GM18505 (cell line): ENCODE measurements at regions not wholly inside any gene's neighbourhood (a gene's known extent, or its start where the extent isn't known, plus 50 kb on each side); places are given as distances from the start of the nearest gene placed in this dataset.

Source experiments
- ATAC-seq: cut with Tn5 transposase; IDR thresholded peaks from one replicate; pipeline ENCODE4 v1.9.1; 2021; ENCODE audit not compliant: unreplicated experiment
- POLR2A ChIP-seq: IDR thresholded peaks from 4 replicates; pipeline ENCODE4 v1.6.1; 2011; ENCODE audit warnings: borderline replicate concordance; ENCODE audit not compliant: insufficient read depth, insufficient read length; ENCODE audit errors: extremely low read depth

DNA sequence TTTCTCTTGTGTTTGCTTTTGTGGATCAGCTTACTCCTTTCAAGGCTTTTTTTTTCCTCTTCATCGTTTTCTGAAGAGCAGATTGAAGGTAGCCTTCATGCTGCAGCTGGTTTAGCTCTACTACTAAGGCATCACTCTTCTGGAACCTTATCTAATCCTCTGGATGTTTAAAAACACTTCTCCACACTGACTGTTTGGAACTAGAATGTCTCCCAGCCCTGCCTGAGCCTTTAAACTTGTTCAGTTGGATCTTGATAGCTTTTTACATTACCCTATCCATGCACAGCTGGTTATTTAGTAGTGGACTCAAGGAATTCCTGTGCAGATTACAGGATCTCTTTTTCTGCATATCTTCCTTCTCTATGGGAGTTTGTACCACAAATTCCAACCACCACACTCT is 108.9 kb upstream of the ASCC3 start:
- no peak for ATAC-seq
- no peak for TF ChIP-seq POLR2A

DNA sequence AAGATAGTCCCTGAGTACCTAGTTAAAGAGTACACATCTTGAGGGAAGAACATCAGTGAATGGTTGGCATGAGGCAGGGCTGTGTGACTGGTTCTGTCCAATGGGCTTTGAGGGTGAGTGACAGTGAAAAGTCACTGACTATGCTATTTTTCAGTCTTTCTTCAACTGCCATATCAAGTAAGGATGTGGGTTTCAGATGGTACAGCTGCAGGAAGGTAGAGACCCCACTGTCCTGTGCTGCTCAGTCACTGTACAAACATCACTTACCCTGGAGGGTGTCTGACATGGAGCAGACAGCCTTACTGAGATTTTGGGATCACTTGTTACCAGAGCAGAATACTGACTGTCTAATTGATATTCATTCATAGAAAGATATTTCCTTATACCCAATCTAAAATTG is 115.3 kb upstream of the ASCC3 start:
- ATAC-seq, result no peak
- TF ChIP-seq POLR2A, result no peak

DNA sequence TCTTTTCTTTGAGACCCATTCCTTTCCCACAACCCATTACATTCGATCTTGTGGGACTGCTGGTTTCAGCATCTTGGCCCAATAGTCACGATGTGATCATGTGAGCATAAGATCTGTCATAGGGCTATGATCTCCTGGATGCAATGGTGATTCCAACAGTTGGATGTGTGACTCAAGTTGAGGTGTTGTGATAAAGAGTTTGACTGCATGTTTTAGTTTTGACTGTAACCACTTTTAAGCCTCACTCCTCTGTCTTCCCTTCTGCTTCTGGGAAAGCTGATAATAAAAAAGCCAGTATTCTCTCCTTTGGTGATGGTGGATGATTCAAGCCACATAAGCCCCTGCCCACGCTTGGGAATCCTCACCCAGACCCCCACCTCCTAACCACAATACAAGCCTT is 117.0 kb upstream of the ASCC3 start:
- no peak for ATAC-seq
- TF ChIP-seq POLR2A, result no peak

DNA sequence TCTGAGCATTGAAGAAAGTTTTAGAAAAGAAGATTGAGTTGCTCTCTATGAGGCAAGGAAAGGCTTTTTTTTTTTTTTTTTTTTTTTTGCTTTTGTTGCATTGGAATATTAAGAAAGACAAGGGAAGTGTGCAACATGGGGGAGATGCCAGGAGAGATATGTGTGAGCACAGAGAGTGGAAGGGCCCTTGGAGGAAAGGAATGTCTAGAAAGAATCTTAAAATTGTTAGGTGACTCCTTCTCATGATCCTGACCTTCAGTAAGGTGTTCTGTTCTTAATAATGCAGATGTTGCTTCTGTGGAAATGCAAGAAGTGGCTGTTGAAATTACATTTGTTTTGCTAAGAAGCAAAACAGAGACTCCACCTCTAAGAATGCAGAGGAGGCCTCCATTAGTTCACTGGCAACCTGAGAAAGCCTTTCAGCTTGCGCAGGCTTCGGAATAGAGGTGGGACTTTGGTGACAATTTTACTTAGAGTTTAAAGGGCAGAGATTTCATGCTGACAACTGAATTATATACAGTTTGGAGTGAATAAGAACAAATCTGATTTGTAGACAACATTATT is 118.0 kb upstream of the ASCC3 start:
- no peak for ATAC-seq
- TF ChIP-seq POLR2A, result no peak

DNA sequence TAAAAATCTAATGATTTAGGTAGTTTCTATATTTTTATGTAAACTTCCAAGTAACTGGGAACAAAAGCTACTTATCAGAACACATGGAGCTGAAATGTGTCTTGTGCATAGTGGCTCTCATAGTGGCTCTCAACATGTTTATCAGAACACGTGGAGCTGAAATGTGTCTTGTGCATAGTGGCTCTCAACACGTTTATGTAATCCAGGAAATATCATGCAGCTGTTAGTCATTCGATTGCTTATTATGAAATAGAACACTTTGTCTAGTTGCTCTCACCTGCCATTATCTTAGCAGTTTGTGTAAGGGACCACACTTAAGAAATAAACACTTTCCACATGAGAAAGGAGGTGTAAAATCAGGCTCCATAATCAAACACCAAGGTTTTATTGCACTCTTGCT is 119.2 kb upstream of the ASCC3 start:
- TF ChIP-seq POLR2A, result no peak
- no peak for ATAC-seq

DNA sequence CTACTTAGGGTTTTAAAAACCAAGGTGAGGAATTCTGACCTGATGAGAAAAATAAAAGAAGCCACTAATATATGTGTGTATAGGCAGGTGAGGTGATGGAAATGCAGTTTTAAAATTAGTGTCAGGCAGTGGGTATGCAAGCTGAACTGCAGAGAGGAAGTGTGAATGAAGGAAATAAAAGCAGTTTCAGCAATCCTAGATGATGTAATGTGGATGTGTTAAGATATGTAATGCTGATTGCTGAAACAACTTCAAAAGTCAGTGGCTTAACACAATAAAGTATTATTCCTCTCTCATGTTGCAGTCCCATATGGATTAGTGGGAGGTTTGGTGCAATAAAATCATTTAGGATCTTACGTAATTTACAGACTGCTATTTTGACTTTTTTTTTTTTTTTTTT is 119.9 kb upstream of the ASCC3 start:
- TF ChIP-seq POLR2A, result no peak
- ATAC-seq, result no peak

DNA sequence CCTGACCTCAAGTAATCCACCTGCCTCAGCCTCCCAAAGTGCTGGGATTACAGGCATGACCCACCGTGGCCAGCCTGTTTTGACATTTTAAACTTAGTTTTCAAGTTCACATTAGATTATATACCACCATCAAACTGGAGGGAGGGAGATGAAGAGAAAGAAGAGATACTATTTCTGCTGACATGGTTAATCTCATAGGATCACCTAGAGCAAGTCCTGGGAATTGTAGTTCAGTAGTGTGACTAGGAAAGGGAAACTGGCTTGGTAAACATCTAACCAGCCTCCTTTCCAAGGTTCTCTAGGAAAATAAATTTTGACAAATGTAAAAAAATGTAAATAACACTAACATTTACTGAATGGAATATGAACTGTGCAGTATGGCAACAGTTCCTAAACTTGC is 120.5 kb upstream of the ASCC3 start:
- no peak for ATAC-seq
- TF ChIP-seq POLR2A, result no peak

DNA sequence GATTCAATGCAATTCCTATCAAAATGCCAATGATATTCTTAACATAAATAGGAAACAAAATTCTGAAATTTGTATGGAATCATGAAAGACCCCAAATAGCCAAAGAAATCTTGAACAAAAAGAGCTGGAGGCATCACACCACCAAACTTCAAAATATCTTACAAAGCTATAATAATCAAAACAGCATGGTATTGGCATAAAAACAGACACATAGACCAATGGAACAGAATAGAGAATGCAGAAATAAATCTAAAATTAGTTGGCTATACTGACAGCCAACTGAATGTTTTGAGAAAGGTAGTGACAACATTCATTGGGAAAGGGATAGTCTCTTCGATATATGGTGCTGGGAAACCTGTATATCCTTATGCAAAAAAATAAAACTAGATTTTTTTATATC is 121.9 kb upstream of the ASCC3 start:
- no peak for ATAC-seq
- no peak for TF ChIP-seq POLR2A

DNA sequence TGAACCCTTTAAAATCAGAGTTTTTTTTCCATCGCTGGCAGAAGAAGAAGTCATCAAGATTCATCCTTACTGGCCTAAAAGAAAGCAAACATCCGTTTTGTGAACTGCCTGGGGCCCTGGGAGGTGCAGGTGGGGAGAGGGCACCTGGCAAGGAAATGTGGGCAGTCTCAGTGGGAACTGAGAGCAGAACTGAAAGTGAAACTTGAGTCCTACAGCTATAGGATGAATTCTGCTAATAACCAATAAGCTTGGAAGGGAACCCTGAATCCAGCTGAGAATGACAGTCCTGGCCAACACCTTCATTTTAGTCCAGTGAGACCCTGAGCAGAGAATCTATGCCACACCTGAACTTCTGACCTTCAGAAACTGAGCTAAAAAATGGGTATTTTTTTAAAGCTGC is 130.1 kb upstream of the ASCC3 start:
- ATAC-seq, result peak; percentile 99
- TF ChIP-seq POLR2A, result no peak

DNA sequence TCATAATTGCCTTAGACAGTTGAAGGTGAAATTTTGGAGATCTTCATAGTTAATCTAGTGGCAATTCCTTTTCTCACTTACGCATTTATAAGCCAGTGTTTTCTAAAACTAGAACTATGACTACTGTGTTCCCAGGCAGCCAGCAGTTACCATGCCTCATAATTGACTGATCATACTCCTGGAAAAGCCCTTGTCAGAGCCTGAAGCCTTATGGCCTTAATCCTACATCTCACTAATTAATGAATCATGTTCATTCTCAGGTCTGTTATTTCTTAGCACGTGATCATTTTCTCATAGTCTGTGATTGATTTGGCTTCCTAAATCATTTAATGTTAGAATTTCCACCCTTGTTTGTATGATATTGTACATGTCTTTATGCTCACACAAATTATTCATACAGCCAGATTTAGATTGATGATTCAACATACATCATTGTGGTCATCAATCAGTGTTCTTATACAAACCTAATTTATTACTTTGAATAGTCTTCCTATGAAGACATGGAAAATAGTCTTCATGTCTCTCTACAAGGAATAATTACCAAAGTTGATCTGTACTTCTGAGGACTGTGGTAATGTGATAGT is 132.6 kb upstream of the ASCC3 start:
- ATAC-seq, result no peak
- TF ChIP-seq POLR2A, result no peak

DNA sequence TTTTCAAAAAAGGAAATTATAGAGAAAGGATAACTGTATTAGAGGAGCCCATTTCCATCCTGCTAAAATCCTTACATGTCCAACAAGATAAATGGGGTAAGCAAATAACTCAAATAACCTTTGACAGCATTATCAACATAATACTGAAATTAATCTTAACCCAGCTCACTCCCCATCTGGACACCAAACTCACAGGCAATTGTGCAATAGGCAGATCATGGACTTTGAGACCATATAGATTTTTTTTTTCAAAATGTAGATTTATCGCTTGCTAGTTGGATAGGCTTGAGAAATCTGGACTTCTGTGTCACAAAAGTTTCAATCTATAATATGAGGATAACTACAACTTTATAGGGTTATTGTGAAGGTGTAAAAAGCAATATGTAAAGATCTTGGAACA is 134.4 kb upstream of the ASCC3 start:
- no peak for ATAC-seq

DNA sequence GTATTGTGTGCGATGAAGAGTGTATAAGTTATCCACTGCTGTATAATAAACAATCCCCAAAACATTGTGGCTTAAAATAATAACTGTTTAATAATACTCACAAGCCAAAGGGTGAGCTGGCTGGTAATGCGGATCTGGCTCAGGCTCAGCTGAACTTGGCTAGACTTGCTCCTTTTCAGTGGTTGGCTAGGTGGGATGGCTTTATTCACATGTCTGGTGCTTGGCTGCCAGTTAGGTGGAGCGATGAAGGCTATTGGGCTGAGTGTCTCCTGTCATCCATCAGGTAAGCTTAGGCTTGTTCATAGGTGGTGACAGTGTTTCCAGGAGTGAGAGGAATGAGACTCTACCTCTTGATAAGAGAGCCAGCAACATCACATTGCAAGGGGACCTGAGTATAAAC is 135.0 kb upstream of the ASCC3 start:
- TF ChIP-seq POLR2A, result no peak
- no peak for ATAC-seq

More for the DNA sequence above, 134.4 kb upstream of the ASCC3 start:
- TF ChIP-seq POLR2A, result no peak

DNA sequence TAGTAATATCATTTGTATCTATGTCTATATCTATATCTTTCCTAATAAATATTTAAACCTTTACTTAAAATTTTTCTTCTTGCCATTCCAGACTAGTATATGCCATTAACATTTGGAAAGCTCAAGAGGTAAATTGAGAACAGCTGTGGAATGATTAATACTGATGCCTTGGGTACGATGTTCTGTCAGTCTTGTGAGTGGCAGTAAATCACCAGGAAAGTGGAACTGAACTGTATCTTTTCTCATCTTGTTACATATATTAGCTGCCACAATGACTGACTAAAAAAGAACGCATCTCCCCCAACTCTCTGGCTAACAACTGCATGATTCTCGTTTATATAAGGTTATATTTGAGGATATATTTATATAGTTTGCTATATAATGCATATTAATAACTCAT is 137.0 kb upstream of the ASCC3 start:
- no peak for ATAC-seq
- no peak for TF ChIP-seq POLR2A

DNA sequence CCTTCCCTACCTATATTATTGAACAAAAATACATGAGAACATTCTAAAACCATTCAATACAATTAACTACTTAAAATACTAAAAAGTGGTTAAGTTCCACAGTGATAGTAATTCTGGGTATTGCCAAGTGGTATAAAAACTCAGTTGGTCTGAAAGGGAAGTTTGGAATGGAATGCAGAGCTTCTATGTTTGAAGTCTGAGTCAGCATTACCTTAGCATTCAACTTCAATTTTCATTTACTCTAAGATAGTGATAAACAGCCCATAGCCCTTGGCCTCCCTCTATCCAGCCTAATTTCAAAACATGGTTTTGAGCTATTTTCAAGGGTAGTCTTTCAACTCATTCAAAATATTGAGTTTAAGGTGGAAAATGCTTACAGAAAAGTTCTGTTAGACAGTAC is 140.4 kb upstream of the ASCC3 start:
- no peak for TF ChIP-seq POLR2A
- no peak for ATAC-seq

DNA sequence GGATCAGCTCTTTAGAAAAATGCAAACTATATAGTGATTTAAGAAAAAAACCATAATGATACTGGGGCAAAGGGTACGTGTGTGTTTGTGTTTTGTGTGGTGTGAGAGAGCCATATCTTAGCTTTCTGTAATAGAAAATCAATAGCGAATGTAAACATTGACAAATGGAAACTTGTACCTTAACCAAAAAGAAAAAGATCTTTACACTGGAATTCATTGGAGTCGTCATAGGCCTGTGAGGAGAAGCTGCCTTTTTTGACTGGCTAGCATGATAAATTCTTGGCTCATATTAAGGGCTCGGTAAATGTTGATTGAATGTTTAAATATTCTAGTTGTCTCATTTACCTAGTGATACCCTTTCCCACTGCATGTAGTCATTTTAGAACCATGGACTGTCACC is 161.8 kb upstream of the ASCC3 start:
- no peak for TF ChIP-seq POLR2A

More for the DNA sequence above, 161.8 kb upstream of the ASCC3 start:
- ATAC-seq, result no peak
